ENCODE measurements at regions not wholly inside any gene's neighbourhood (a gene's known extent, or its start where the extent isn't known, plus 50 kb on each side); places are given as distances from the start of the nearest gene placed in this dataset.

- Histone ChIP-seq H3K27ac (ENCODE audit: low read depth, low read length) (no peak overlapping the region), H3K4me3 (ENCODE audit: extremely low read depth in 1 of 4, insufficient read depth in 2 of 4, low read depth in 3 of 4, low read length in 4 of 4) (no peak overlapping the region), H3K9me3 (ENCODE audit: insufficient read depth in 2 of 2, low read depth in 1 of 2, low read length in 1 of 2) (no peaks in the 10 kb centered on the region), H4K8ac (ENCODE audit: extremely low read depth, insufficient read depth, low read length) (no peak overlapping the region), H2BK12ac (ENCODE audit: low read depth, low read length) (no peak overlapping the region), H4K91ac (replicated peaks; ENCODE audit: insufficient read length, low read length) (no peak overlapping the region), H2BK120ac (replicated peaks; ENCODE audit: low read depth, low read length) (no peak overlapping the region), H3K4ac (replicated peaks; ENCODE audit: insufficient read length, low read depth, low read length) (no peak overlapping the region), H3K9ac (replicated peaks in 1 of 4; ENCODE audit: extremely low read depth in 1 of 4, low read depth in 3 of 4, low read length in 3 of 4) (no peak overlapping the region), H3K79me2 (ENCODE audit: control insufficient read depth in 1 of 2, insufficient read depth in 2 of 2, low read length in 2 of 2) (no peaks in the 10 kb centered on the region), H2BK5ac (ENCODE audit: low read depth, low read length) (no peak overlapping the region), H3K36me3 (ENCODE audit: control insufficient read depth in 2 of 4, insufficient read depth in 4 of 4, low read length in 3 of 4) (no peaks in the 10 kb centered on the region), H4K20me1 (replicated peaks in 1 of 2; ENCODE audit: control insufficient read depth in 1 of 2, insufficient read depth in 2 of 2, low read length in 2 of 2) (no peaks in the 10 kb centered on the region), H3K14ac (ENCODE audit: insufficient read length) (no peak overlapping the region), H2BK15ac (ENCODE audit: low read length) (no peak overlapping the region), H3K79me1 (ENCODE audit: low read depth, low read length) (no peaks in the 10 kb centered on the region), H3K23me2 (ENCODE audit: low read depth, low read length) (no peaks in the 10 kb centered on the region), H2AK5ac (ENCODE audit: low read depth, low read length) (no peak overlapping the region), H3K23ac (ENCODE audit: insufficient read length) (no peak overlapping the region), H3K18ac (ENCODE audit: extremely low read depth, low read length) (no peak overlapping the region), H4K5ac (ENCODE audit: insufficient read length, low read depth, low read length) (no peak overlapping the region), H2AFZ (ENCODE audit: low read length) (no peak overlapping the region), H3K56ac (replicated peaks; ENCODE audit: insufficient read length, low read depth, low read length) (no peak overlapping the region), H3K4me1 (replicated peaks in 1 of 4; ENCODE audit: control insufficient read depth in 3 of 4, insufficient read depth in 4 of 4, low read length in 3 of 4) (no peaks in the 10 kb centered on the region), H2BK20ac (ENCODE audit: low read length) (no peak overlapping the region), H3K4me2 (ENCODE audit: insufficient read depth in 1 of 2, low read depth in 2 of 2, low read length in 2 of 2) (no peak overlapping the region), H3K27me3 (replicated peaks in 1 of 4; ENCODE audit: control insufficient read depth in 3 of 4, extremely low read depth in 1 of 4, insufficient read depth in 3 of 4, low read length in 3 of 4) (no peaks in the 10 kb centered on the region)
- ChIA-PET CTCF (ENCODE audit: partially characterized antibody) (no interaction called here), POLR2A (ENCODE audit: partially characterized antibody) (no interaction called here)
- FAIRE-seq: no peak
- TF ChIP-seq POLR2AphosphoS5 (IDR thresholded peaks at IDR 0.05; ENCODE audit: low read depth, low read length) (no peak), SIRT6 (IDR thresholded peaks at IDR 0.05; ENCODE audit: low read length) (no peak), SUZ12 (IDR thresholded peaks at IDR 0.05; ENCODE audit: low read length) (no peak), SP1 (IDR thresholded peaks at IDR 0.05; ENCODE audit: low read depth, low read length) (no peak), CBX8 (IDR thresholded peaks at IDR 0.05; ENCODE audit: borderline replicate concordance, low read depth, low read length) (no peak), POLR2A (IDR thresholded peaks at IDR 0.05; ENCODE audit: control extremely low read depth in 1 of 2, low read depth in 2 of 2, low read length in 2 of 2) (no peak)
- TF ChIP-seq, protein P1, sequence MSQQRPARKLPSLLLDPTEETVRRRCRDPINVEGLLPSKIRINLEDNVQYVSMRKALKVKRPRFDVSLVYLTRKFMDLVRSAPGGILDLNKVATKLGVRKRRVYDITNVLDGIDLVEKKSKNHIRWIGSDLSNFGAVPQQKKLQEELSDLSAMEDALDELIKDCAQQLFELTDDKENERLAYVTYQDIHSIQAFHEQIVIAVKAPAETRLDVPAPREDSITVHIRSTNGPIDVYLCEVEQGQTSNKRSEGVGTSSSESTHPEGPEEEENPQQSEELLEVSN (IDR thresholded peaks at IDR 0.05): no peak
- TF ChIP-seq, protein P2, sequence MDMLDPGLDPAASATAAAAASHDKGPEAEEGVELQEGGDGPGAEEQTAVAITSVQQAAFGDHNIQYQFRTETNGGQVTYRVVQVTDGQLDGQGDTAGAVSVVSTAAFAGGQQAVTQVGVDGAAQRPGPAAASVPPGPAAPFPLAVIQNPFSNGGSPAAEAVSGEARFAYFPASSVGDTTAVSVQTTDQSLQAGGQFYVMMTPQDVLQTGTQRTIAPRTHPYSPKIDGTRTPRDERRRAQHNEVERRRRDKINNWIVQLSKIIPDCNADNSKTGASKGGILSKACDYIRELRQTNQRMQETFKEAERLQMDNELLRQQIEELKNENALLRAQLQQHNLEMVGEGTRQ (IDR thresholded peaks at IDR 0.05; ENCODE audit: low read length): no peak
- no peak for DNase-seq (ENCODE audit: low read depth in 1 of 2, low spot score in 2 of 2)
Measured at GRCh38 chr5:89204756-89205155, 321.8 kb upstream of the MEF2C start.
